Spleen (tissue), 11 donors: ENCODE measurements at regions not wholly inside any gene's neighbourhood (a gene's known extent, or its start where the extent isn't known, plus 50 kb on each side); places are given as distances from the start of the nearest gene placed in this dataset.
"Not testable (repeated sequence)": the region's sequence is repeated elsewhere in the genome, so short reads cannot be mapped to it uniquely, and the experiment has no call there.

ENCODE experiments used
- DNase-seq: peaks from one replicate; pipeline ENCODE4 v3.0.0-alpha.2; 2020
- H3K27ac ChIP-seq, 8 donors: fragments of 200-600 bp; sonication (generic) in 7 of 8; 1 replicate in 4 of 8; 2 replicates in 4 of 8; pipeline versions ENCODE4 v1.5.0 to v1.8.0; 2016 to 2021; ENCODE audit warnings: inconsistent platforms in 4 of 8, mild to moderate bottlenecking in 4 of 8, moderate library complexity in 1 of 8
- H3K27me3 ChIP-seq, 7 donors: fragments of 200-600 bp; sonication (generic) in 6 of 7; replicated peaks in 1 of 7; 1 replicate in 4 of 7; 2 replicates in 3 of 7; pipeline versions ENCODE4 v1.5.0 to v1.8.0; 2016 to 2021; ENCODE audit warnings: inconsistent platforms in 3 of 7, mild to moderate bottlenecking in 1 of 7
- H3K36me3 ChIP-seq, 6 donors: fragments of 200-600 bp; sonication (generic) in 5 of 6; 1 replicate in 4 of 6; 2 replicates in 2 of 6; pipeline versions ENCODE4 v1.5.0 to v1.8.0; 2016 to 2021; ENCODE audit warnings: inconsistent platforms in 2 of 6
- H3K4me1 ChIP-seq, 6 donors: fragments of 200-600 bp; sonication (generic) in 5 of 6; 1 replicate in 3 of 6; 2 replicates in 3 of 6; pipeline versions ENCODE4 v1.5.0 to v1.8.0; 2016 to 2021; ENCODE audit warnings: inconsistent platforms in 3 of 6
- H3K4me3 ChIP-seq, 8 donors: fragments of 200-600 bp; sonication (generic) in 7 of 8; 1 replicate in 4 of 8; 2 replicates in 4 of 8; pipeline versions ENCODE4 v1.5.0 to v1.8.0; 2016 to 2021; ENCODE audit warnings: inconsistent platforms in 4 of 8, mild to moderate bottlenecking in 4 of 8, moderate library complexity in 2 of 8
- H3K9me3 ChIP-seq, 8 donors: fragments of 200-600 bp; sonication (generic) in 7 of 8; 1 replicate in 4 of 8; 2 replicates in 4 of 8; pipeline versions ENCODE4 v1.5.0 to v1.8.0; 2016 to 2021; ENCODE audit warnings: inconsistent platforms in 4 of 8
- POLR2A ChIP-seq, 3 donors: fragments of 450-650 bp; IDR thresholded peaks; one replicate each; pipeline ENCODE4 v1.5.1; 2017; ENCODE audit warnings: antibody characterized with exemption in 3 of 3, mild to moderate bottlenecking in 1 of 3
- POLR2AphosphoS5 ChIP-seq, 3 donors: sonication (generic); formaldehyde crosslinking; IDR thresholded peaks; one replicate each; pipeline ENCODE4 v1.5.1; 2017; ENCODE audit warnings: antibody characterized with exemption in 3 of 3
- WGBS, 5 donors: extraction: QIAGEN DNeasy Blood & Tissue Kit in 3 of 5; methylation state at CpG; one replicate each; pipeline versions ENCODE4 v1.1.5 to v1.1.7; 2013 to 2018; 5-methylcytosine and 5-hydroxymethylcytosine counted together
- intact Hi-C: fragments of 100-400 bp; cut with DNase I; formaldehyde crosslinking; loops from one replicate; pipeline ENCODE4 v1.15.0; 2023; ENCODE audit warnings: low total_unique reads
- TF ChIP-seq, protein P1 (sequence below), 11 experiments: fragments of 200-600 bp in 7 of 11; fragments of 450-650 bp in 4 of 11; sonication (generic) in 4 of 11; IDR thresholded peaks in 8 of 11; conservative IDR thresholded peaks in 3 of 11; 1 replicate in 7 of 11; 2 replicates in 4 of 11; pipeline versions ENCODE4 v1.4.0 to v1.8.0; 2016 to 2021; ENCODE audit warnings: antibody characterized with exemption in 11 of 11, inconsistent platforms in 4 of 11, mild to moderate bottlenecking in 1 of 11
- donor health status: healthy with polysubstance abuse.
- donor health status: DM: no; HTN: no; CAD: no; lungs with moderate emphysema.
- donor health status: DM: no; HTN: no; CAD: no.
- donor health status: Bipolar disorder and iron deficiency.
- donor health status: healthy.
- donor health status: DM: no; HTN: no; CAD: no.
- donor health status: DM: yes; HTN: yes; CAD: no.

- intact Hi-C loops = no loop called here
- Histone ChIP-seq H3K27ac (no peak overlapping the region), H3K4me3 (no peak overlapping the region), H3K9me3 (peaks cover 0 to 10% (median 0%) of the 10 kb centered on the region in 8 donors), H3K27me3 (no peaks in the 10 kb centered on the region), H3K4me1 (no peaks in the 10 kb centered on the region), H3K36me3 (no peaks in the 10 kb centered on the region)
- WGBS, 5 donors = 91% methylated on average over 25 of the region's 25 CpGs
- no peak for DNase-seq
- TF ChIP-seq POLR2AphosphoS5 (IDR thresholded peaks at IDR 0.05) (no peak), POLR2A (IDR thresholded peaks at IDR 0.05) (no peak)
- TF ChIP-seq, protein P1, sequence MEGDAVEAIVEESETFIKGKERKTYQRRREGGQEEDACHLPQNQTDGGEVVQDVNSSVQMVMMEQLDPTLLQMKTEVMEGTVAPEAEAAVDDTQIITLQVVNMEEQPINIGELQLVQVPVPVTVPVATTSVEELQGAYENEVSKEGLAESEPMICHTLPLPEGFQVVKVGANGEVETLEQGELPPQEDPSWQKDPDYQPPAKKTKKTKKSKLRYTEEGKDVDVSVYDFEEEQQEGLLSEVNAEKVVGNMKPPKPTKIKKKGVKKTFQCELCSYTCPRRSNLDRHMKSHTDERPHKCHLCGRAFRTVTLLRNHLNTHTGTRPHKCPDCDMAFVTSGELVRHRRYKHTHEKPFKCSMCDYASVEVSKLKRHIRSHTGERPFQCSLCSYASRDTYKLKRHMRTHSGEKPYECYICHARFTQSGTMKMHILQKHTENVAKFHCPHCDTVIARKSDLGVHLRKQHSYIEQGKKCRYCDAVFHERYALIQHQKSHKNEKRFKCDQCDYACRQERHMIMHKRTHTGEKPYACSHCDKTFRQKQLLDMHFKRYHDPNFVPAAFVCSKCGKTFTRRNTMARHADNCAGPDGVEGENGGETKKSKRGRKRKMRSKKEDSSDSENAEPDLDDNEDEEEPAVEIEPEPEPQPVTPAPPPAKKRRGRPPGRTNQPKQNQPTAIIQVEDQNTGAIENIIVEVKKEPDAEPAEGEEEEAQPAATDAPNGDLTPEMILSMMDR (IDR thresholded peaks at IDR 0.05 in 8 of 11, conservative IDR thresholded peaks at IDR 0.05 in 3 of 11) = no peak
Observed at GRCh38 chr17:22090263-22090935, 398.1 kb downstream of the KCNJ18 start.

DNA sequence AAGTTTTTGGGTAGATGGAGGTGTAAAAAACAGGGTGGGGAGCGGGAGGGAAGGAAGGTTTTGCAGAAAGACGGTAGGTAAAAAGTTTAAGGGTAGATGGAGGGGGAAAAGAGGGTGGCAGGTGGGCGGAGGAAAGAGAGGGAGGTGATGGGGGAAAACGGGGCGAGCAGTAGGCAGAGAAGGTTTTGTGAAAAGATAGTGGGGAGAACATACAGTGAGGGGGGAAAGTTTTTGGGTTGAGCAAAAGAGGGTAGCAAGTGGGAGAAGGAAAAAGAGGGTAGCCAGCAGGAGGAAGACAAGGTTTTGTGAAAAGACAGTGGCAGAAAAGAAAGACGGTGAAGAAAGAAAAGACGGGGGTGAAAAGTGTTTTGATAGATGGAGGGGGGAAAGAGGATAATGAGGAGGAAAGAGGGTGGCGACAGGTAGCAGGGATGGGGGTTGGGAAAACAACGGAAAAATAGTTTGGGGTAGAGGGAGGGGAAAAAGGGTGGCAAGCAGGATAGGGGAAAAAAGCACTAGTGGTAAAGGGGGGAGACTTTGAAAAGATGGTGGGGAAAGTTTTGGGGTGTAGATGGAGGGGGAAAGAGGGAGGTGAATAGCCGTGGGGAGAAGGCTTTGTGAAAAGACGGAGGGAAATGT lies 398.8 kb downstream of the KCNJ18 start:
- 81 to 91% (median 88%) methylated on average over 9 to 11 of the region's 11 CpGs for WGBS, 5 donors
- intact Hi-C loops, DNase-seq, H3K27me3 ChIP-seq, H3K36me3 ChIP-seq, H3K9me3 ChIP-seq, H3K27ac ChIP-seq, H3K4me3 ChIP-seq, H3K4me1 ChIP-seq: not testable (repeated sequence)

GRCh38 chr17:22091840-22092239 lies 399.5 kb downstream of the KCNJ18 start:
- 76 to 89% (median 81%) methylated on average over 3 to 4 of the region's 4 CpGs for WGBS, 5 donors
- H3K27ac ChIP-seq, H3K4me1 ChIP-seq, H3K4me3 ChIP-seq, H3K9me3 ChIP-seq, H3K27me3 ChIP-seq, DNase-seq, intact Hi-C loops, H3K36me3 ChIP-seq: not testable (repeated sequence)

DNA sequence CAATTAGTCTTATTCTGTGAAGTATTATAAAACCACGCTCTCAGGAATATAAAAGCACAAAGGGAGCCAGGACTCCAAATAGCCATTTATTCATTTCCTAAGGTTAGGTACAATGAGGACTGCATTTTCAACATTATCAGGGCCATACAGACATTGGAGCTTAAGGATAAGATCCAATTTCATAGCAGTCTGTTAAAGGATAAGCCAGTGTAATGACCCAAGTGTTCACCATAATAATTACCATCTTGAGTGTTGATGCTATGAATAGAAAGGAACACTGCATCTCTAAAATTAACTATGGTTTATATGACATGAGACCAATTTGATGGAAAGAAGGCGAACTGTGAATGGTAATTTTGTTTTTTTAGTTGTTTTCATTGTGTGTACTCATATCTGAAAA lies 403.1 kb downstream of the KCNJ18 start:
- WGBS, 5 donors = 58 to 79% (median 65%) methylated on average over 2 of the region's 2 CpGs
- H3K9me3 ChIP-seq, H3K36me3 ChIP-seq, H3K4me1 ChIP-seq, H3K27me3 ChIP-seq, DNase-seq, H3K27ac ChIP-seq, H3K4me3 ChIP-seq, intact Hi-C loops: not testable (repeated sequence)

- H3K27me3 ChIP-seq, H3K36me3 ChIP-seq, H3K27ac ChIP-seq, H3K4me1 ChIP-seq, DNase-seq, intact Hi-C loops, H3K9me3 ChIP-seq, H3K4me3 ChIP-seq: not testable (repeated sequence)
Observed at GRCh38 chr17:22099633-22100032, 407.3 kb downstream of the KCNJ18 start.

DNA sequence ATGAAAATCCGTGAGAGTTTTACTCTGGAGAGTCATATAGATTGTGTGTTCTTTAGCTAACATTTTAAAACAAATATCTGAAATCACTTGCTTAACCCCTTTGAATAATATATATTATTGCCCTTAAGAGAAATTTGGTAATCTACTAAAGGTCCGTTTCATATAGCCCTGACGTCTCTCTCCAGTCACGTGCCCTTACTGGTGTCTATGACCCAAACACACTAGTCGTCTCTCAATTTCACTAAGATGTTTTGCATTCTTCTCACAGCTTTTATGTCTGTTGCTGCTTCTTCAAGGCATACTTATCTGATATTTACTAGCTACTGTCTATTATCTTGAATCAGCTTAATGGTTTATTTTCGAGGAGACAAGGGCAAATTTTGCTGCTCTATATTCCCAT lies 409.9 kb downstream of the KCNJ18 start:
- TF ChIP-seq, protein P1 (IDR thresholded peaks at IDR 0.05 in 8 of 11, conservative IDR thresholded peaks at IDR 0.05 in 3 of 11) = no peak
- no peak for TF ChIP-seq POLR2AphosphoS5 (IDR thresholded peaks at IDR 0.05)
- no peak for TF ChIP-seq POLR2A (IDR thresholded peaks at IDR 0.05)
- H3K4me1 ChIP-seq = no peaks in the 10 kb centered on the region
- intact Hi-C loops = no loop called here
- no peaks in the 10 kb centered on the region for H3K36me3 ChIP-seq
- no peak overlapping the region for H3K27ac ChIP-seq
- H3K9me3 ChIP-seq = peaks cover 0 to 9% (median 7%) of the 10 kb centered on the region in 8 donors
- DNase-seq = no peak
- WGBS, 5 donors = 55 to 86% (median 73%) methylated on average over 6 of the region's 6 CpGs
- H3K27me3 ChIP-seq = no peaks in the 10 kb centered on the region
- no peak overlapping the region for H3K4me3 ChIP-seq

DNA sequence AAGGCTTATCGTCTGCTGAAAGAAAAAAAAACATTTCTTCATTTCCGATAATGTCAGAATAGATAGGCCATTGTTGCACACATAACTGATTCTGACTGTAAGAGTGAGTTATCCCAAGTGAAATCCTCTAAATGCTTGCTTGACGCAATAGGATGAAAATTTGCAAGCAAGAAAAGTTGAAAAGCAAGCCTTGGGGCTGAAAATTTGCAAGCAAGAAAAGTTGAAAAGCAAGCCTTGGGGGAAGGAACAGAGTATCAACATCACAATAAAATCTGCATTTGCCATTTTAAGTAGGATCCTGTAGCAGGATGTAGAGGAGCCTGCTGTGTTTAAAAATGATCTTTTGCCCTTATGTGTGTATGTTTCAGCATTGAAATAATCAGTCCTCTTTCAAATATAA lies 424.4 kb downstream of the KCNJ18 start:
- H3K4me3 ChIP-seq, H3K27me3 ChIP-seq, DNase-seq, intact Hi-C loops, H3K4me1 ChIP-seq, H3K36me3 ChIP-seq, H3K9me3 ChIP-seq, H3K27ac ChIP-seq: not testable (repeated sequence)
- WGBS, 5 donors = 32 to 40% (median 38%) methylated on average over 3 of the region's 3 CpGs

DNA sequence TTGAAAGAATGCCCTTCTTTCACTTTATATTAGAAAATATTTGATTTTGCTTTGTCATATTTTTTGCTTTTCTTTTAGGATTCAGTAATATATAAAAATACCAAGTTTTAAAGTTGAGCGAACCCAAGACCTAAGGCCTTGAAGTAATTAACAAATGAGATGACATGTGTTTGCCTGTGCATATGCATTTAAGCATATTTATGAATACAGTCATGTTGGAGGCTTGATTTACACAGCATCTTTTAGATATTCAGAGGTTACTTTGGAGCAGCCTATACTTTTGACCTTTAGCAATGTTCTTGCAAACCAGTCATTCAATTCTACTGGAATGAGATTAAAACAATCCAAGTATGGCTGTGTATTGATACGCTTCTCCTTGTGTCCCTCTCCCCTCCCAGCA lies 425.1 kb downstream of the KCNJ18 start:
- H3K4me1 ChIP-seq, DNase-seq, H3K9me3 ChIP-seq, H3K27ac ChIP-seq, H3K36me3 ChIP-seq, H3K27me3 ChIP-seq, intact Hi-C loops, H3K4me3 ChIP-seq: not testable (repeated sequence)
- 67 to 88% (median 72%) methylated on average over 2 of the region's 2 CpGs for WGBS, 5 donors

DNA sequence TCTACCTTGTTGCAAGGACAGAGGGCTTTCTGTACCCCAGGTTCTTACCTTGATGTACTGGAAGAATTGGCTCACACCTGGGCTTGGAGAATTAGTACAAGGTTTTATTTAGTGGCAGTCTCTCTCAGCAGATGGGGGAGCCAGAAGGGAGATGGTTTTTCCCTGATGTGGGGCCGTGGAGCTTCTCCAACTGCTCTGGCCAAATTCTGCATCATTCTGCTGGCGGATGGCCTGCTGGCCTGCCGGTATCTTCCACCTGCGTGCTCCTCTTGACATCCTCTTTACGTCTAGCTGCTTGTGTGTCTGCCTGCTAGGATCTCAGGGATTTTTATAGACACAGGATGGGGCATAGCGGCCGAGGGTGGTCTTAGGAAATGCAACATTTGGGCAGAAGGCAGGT lies 426.7 kb downstream of the KCNJ18 start:
- H3K27me3 ChIP-seq, H3K27ac ChIP-seq, H3K4me1 ChIP-seq, intact Hi-C loops, H3K9me3 ChIP-seq, DNase-seq, H3K4me3 ChIP-seq, H3K36me3 ChIP-seq: not testable (repeated sequence)
- 73 to 79% (median 76%) methylated on average over 7 of the region's 7 CpGs for WGBS, 5 donors
